Jurkat, Clone E6-1 (cell line): ENCODE measurements at regions not wholly inside any gene's neighbourhood (a gene's known extent, or its start where the extent isn't known, plus 50 kb on each side); places are given as distances from the start of the nearest gene placed in this dataset.

Experiments
- DNase-seq: peaks from one replicate; pipeline ENCODE4 v3.0.0-alpha.2; 2011; ENCODE audit warnings: low read depth, low spot score
- H3K4me3 ChIP-seq: 2 replicates; pipeline ENCODE4 v1.5.1; 2011; ENCODE audit warnings: mild to moderate bottlenecking, low read length, control low read depth, moderate library complexity

DNA sequence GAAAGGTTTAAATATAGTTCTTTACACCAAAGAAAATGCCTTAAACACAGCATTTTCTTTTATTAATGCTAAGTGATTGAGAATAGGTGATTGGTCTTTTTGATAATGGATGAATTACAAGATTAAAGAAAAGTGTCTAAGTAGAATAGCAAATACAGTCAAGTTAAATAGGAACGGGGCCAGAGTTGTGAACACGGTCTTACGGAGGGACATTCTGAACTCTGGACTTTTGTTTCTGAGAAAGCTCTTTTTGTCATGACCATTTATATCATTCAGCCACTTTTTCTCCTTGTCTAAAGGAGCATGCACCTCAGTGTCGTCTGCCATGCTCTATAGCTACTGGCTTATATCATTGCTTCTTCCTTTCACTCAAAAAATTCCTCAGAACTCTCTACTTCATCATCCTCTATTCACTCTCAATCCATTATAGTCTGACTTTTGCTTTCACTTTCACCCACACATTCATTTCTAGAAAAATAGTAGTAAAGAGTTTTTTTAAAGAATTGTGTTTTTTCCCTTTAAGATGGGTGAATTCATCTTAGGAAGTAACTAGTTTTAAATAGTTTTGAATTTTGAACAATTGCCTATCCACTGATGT is 263.0 kb upstream of the FBXL7 start:
- no peak for DNase-seq
- no peak overlapping the region for H3K4me3 ChIP-seq

DNA sequence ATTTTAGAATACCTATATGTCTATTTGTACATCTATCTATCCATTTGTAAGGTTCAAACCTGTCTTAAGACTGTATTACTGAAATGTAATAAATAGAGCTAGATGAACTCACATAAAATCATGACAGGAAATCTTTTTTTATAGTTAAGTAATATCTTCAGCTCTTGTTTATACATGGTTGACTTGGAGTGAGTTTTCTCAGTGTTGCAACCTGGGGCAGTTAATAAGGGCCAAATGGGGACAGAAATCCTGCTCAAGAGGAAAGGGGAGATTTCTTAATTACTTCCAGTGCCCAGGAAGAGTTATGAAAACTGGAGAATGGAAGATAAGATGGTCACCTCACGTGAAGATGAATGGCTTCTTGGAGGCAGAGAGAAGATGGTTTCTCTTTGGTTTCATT is 265.1 kb upstream of the FBXL7 start:
- DNase-seq, result no peak
- H3K4me3 ChIP-seq, result no peak overlapping the region

DNA sequence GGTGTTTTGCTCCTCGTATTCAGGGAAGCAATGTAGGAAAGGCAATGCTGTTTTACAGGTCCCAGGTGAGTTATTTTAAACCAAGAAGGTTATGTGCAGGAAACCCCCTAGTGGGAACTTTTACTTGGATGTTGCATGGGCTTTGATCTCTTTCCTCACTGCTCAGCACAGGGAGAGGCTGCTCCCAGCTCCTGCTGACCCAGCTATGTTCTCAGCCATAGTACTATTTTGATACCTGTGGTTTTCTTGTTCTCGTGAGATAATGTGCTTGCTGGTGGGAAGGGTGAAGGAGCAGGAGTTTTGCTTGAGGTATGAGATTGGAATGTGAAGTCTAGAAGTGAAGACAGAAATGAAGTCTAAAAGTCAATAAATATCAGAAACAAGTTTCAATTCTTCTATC is 265.6 kb upstream of the FBXL7 start:
- H3K4me3 ChIP-seq, result no peak overlapping the region
- no peak for DNase-seq

DNA sequence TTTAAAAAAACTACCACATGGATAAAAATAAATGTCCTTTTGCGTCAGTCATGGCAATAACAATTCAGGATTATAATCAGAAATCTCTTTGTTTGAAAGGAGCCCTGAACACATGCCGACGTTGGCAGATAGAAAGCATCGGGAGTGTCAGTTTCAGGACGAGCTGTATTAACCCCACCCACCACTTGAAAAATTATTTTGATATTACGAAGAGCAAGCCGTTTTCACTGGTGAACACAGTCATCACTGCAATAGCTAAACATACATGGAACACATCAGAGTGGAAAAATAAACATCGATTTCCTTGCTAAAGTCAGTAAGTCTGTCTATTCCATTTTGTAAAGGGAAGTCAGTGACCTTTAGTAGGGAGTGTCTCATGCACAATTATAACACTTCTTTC is 266.4 kb upstream of the FBXL7 start:
- no peak for DNase-seq
- no peak overlapping the region for H3K4me3 ChIP-seq

DNA sequence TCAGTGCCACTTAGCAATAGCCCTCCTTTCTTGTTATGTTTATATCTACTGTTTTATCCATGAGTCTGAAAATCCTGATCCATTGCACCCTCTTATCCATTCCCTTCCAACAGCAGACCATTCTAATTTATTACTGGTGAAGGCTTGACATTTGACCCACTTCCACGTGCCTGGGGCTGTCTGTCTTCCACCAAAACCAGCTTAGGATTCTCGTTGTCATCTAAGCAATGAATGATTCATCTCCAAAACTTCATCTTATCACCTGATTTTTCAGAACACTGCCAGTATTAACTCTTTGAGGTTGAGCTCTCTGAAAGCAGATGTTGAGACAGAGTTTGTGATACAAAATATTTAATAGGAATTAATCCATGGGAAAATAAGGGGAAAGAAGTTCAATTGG is 277.8 kb upstream of the FBXL7 start:
- DNase-seq, result no peak

DNA sequence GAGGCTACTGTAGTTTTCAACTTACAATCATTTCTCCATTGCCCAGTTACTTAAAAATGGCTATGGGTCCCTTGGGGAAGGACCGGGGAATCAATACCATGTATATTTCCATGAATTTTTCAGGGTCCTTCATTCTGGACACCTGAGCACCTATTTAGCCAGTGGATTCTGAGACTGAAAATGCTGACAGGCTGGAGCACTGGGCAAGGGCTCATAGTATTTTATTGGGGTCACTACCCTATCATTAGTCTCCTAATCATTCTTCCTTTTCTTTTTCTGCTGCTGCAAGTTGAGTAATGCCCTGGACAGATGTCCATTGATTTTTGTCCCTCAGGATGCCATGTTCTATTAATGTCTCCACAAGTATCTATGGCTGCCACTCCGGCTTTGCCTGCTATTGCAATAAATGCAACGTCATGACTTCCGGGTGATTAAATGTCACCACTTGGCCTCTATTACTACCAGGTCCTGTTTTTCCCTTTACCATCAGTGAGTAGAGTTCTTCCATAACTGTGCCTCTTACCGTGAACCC is 279.3 kb upstream of the FBXL7 start:
- no peak overlapping the region for H3K4me3 ChIP-seq
- DNase-seq, result no peak

More for the DNA sequence above, 277.8 kb upstream of the FBXL7 start:
- H3K4me3 ChIP-seq, result no peak overlapping the region

DNA sequence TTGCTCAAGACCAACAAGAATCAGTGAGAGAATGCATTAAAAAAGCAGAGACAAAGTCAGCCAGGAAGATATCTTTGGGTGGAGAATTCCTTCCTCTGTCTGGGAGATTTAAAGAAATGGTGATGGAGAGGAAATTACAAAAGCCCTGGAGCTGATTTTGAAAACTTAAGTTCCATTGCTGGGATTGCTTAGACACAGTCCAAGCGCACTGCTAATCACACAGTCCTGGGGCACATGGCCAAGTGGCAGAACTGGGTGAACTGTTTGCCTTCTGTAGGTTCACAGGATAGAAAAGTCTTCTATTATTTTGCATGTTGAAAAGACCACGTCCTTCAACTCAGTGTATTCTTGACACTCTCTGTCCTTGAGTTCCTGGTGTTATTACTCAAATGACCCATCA is 284.9 kb upstream of the FBXL7 start:
- DNase-seq, result no peak
- no peak overlapping the region for H3K4me3 ChIP-seq

DNA sequence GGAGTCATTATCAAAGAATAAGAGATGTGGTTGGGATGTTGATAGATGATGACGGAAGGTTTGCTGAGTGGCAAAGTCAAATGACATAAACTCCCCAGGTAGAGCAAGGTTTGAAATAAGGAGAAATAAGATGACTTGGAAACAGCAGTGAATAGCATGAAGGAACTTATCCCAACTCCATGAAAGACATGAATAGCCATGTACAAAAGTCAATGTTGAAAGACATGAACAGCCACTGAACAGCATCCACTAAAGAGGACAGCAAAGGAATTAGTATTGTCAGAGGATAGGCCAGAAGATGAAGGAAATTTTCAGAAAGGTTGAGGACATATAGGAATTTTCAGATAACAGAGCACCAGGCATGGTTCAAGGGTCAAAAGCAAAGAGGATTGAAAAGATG is 286.0 kb upstream of the FBXL7 start:
- H3K4me3 ChIP-seq, result no peak overlapping the region
- DNase-seq, result no peak

DNA sequence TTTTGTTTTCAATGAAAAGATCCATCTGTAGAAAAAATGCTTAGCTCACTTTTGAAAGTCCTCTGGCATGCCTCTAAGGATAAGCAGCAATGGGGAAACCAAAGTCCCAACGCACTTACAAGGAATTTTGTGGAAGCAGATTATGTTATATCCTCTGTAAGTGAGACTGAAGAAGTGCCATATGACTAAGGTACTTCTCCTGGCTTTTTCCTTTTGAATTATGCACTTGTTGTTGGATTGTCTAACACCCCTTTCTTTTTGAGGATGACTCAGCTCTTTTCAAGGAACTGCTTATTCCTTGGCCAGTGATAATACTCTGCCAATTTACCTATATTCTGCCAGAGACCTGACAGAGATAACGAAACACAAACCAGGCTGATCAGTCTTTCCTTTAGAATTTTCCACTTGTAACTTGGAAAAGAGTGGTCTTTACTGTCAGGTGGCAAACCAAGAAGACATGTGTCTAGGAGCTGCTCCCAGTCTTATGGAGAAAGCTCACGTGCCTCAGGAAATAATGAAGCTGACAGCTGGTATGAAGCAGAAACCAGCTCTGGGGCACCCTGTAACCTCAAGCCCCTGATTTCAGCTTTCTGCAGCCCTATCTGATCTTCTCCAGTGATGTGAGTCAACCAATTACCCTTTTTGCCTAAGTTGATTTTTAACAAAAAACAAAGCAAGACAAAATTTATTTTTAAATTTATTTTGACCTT is 290.8 kb upstream of the FBXL7 start:
- no peak for DNase-seq
- no peak overlapping the region for H3K4me3 ChIP-seq

DNA sequence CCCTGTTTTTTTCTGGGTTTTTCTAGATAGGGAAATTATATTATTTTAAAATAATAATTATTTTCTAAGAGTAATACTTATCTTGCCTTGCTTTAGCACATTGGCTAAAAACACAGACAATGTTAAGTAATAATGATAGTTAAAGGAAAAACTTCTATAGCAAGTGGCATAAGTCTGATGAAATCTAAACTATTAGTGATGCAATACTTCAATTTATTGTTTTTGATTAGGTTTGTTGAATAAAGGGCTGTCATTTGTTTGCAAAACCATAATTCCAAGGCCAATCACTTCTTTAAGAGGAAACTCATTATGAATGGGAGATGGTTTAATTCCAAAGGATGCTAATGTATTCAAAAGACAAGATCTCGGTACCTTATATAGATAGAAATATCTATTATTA is 293.8 kb upstream of the FBXL7 start:
- H3K4me3 ChIP-seq, result no peak overlapping the region
- DNase-seq, result no peak

DNA sequence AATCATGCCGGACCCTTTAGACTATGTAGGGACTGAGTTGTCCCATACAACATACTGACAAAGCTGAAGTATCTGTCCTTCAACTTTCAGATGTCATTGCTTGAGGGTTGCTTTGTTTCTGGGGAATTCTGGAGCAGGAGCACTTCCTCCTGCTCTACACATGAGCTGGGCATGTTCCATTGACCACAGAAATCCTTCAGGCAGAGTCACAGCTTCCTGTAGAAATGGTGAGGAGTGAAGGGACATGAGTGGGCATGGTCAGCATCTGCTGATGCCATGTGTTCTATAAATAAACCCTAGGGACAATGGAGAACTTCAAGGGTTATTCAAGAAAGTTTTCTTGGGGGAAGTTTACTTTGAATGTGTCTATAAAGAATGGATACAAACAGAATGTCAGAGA is 296.6 kb upstream of the FBXL7 start:
- H3K4me3 ChIP-seq, result no peak overlapping the region
- DNase-seq, result no peak

DNA sequence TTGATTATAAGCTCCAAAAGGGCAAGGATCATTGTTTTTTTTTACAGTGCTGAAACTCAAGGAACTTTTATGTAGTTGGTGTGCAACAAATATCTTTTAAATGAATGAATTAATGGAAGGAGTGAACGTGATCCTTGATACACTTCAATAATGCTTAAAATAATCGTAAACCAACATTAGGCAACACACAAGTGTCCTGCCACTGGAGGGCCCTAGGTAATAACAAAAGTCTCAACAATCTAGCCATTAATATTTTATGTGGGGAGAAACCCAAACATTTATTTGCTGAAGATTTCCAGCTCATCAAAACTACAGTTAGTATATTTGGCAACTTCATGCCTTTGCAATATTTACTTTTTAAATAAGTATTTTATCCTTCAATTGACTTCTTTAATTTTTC is 309.0 kb upstream of the FBXL7 start:
- DNase-seq, result no peak
- H3K4me3 ChIP-seq, result no peak overlapping the region

DNA sequence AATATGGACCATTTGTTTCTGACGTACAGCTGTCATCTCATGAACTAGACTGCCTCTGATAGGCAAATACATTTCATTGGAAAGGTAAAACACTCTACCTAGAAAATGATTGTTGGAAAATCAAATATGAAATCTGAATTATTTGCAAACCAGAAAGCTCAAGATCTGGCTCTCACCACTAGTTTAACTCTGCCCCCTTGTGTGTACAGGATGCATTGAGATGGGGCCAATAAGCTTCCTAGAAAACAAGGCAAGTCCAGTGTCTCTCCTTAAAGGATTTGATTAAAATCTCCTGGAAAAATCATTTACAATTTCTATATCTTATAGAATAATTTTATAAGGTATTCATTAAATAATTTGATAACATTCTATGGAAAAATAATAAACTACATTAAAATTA is 311.9 kb upstream of the ANKH start:
- no peak for DNase-seq
- no peak overlapping the region for H3K4me3 ChIP-seq

DNA sequence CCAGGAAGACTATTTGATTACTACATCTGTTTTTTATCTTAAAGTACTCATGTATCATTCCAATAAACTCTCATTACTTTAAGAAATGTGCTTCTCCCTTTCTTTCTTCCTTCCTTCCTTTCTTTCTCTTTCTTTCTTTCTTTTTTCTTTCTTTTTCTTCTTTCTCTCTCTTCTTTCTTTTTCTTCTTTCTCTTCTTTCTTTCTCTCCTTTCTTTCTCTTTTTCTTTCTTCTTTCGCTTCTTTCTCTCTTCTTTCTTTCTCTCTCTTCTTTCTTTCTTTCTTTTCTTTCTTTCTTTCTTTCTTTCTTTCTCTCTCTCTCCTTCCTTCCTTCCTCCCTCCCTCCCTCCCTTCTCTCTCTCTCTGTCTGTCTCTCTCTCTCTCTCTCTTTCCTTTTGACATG is 298.6 kb upstream of the ANKH start:
- H3K4me3 ChIP-seq, result no peak overlapping the region
- DNase-seq, result no peak

DNA sequence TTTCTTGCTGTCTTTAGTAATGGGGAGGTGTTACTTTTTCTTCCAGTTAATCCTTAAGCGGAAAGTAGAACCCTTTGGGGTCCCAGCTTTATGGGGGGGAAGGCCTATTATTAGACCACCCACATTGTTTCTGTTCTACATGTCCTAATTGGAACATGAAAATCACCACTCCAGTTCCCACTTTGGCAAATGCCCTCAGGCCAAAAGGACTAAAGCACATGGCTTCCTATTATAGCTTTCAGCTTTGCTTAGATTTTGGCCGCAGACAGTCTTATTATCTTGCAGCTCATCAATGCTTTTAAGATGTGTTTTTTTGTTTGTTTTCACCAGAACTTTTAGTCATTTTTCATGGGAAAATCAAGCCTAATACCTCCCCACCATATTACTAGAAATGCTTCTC is 296.8 kb upstream of the ANKH start:
- H3K4me3 ChIP-seq, result no peak overlapping the region
- DNase-seq, result no peak

DNA sequence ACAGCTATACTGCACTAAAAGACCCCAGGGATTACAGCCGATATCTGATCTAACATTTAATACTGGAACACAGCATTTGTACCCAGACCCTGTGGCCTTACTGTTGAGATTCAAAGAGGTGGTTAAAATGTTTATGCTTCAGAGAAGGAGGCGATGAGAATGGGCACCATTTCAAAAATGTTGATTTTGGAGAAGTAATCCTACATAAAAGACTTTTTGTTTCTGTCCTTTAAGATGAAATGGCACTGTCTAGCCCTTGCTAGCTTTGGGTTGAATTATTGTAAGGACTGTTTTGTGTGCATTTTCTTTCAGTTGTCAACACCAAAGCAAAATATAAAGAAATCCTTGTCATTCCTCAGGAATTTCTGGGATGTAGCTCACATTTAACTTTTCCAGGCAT is 288.5 kb upstream of the ANKH start:
- DNase-seq, result no peak
- H3K4me3 ChIP-seq, result no peak overlapping the region

DNA sequence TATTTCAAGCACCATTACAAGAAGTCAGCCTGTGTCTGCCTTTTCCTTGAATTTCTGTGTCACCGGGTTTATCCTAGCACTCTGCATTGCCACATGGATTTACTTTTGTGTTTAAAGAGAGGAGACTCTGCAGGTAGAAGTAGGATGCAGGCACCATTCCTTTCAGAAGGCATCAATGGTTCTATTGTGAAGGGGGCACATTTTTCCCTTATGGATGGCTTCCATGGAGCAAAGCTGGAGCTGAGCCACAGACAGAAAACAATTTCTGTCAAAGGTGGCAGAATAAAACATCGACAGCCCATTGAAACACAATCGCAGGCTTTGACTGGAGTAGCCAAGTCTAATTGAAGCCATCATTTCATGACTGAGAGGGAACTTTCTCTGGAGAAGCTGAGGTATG is 288.0 kb upstream of the ANKH start:
- H3K4me3 ChIP-seq, result no peak overlapping the region
- no peak for DNase-seq

DNA sequence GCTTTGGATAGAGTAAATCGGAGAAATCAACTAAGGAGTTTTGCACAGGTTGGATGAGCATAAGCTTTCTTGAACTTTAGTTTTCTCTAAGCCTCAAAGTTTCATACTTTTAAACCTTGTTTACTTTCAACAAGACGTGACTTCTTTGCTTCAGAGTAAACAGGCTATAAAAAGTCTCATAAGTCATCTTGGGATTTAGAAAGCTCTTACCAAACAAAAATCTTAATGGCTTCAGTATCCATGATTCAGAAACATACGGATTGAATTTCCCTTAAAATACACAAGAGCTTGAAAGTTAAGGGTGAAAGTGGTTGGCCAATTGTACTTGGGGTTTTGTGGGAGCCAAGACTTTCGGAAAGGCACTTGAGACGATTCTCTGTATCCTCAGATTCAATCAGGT is 270.9 kb upstream of the ANKH start:
- DNase-seq, result no peak
- no peak overlapping the region for H3K4me3 ChIP-seq

DNA sequence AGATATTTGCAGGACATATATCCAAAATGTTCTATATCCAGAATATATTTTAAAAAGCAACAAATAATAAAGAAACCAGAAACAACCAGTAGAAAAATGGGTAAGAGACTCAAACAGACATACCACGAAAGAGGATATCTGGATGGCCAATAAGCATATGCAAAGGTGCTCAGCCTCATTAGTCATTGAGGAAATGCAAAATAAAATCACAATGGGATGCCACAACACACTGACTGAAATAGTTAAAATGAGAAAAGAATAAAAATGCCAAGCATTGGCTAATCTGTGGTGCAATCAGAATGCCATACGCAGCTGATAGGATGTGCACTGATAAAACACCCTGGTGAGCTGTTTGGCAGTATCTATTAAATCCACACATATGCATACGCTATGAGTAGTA is 265.8 kb upstream of the ANKH start:
- H3K4me3 ChIP-seq, result no peak overlapping the region
- DNase-seq, result no peak

DNA sequence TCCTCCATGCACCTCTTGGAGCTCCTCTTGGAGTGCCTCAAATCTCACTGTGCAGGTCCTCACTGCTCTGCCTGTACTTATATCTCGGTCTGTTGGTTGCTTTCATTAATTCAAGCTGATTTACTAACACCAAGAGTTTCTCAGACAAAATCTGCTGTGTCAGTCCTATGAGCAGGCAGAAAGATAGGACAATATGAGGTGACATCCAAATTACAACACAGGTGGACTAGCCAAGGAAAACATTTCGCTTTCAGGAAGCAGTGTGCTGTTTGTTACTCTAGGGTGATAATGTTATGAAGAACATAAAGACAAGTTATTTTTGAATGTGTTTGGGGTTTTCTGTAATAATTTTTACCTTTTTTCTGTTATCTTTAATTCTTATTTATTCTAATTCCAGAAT is 264.1 kb upstream of the ANKH start:
- DNase-seq, result no peak
- no peak overlapping the region for H3K4me3 ChIP-seq

DNA sequence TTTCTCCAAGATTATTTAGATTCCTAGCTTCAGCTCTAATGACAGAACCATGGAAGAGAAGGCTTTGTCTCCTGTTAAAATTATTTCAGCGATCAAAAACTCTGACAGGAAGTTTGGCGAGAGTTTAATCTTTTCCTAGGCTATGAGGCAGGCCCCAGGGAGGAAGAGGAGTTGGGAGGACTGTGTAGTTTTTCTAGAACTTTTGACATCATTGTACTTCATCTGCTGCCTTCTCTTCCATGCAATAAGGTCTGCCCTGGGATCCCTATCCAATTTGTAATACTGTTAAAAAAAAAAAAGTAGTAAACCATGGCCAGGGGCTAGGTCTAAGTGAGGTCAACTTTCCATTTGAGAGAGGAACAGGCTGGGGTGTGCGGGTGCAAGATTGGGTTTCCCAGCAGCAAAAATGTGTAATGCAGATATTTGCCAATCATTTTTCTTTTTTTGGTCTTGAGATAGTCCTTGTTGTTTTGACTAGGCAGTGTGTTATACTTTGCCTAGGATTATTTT is 261.9 kb upstream of the ANKH start:
- H3K4me3 ChIP-seq, result no peak overlapping the region
- no peak for DNase-seq
